Neural progenitor cell (in vitro differentiated cells): ENCODE measurements at regions not wholly inside any gene's neighbourhood (a gene's known extent, or its start where the extent isn't known, plus 50 kb on each side); places are given as distances from the start of the nearest gene placed in this dataset.

ENCODE experiments used
- CTCF ChIP-seq: fragments of 200-600 bp; sonication (generic); IDR thresholded peaks from 2 replicates; pipeline ENCODE4 v1.5.1; 2017; ENCODE audit warnings: antibody characterized with exemption, mild to moderate bottlenecking
- EZH2 ChIP-seq: fragments of 200-600 bp; sonication (generic); IDR thresholded peaks from 2 replicates; pipeline ENCODE4 v1.6.1; 2017; ENCODE audit warnings: antibody characterized with exemption, mild to moderate bottlenecking, moderate library complexity

GRCh38 chr1:17915511-17916197 is 160.5 kb downstream of the ACTL8 start:
- TF ChIP-seq CTCF (no peak), EZH2 (no peak)
